OCI-LY7 (cell line): ENCODE measurements at regions not wholly inside any gene's neighbourhood (a gene's known extent, or its start where the extent isn't known, plus 50 kb on each side); places are given as distances from the start of the nearest gene placed in this dataset.
"Not testable (repeated sequence)": the region's sequence is repeated elsewhere in the genome, so short reads cannot be mapped to it uniquely, and the experiment has no call there.

Source experiments
- BruUV-seq: library from RNA; stranded (reverse); fragments of 400-500 nt; replicated peaks from 2 replicates; lab custom pipeline; 2021; lab: Mats Ljungman, UMichigan
- CTCF ChIA-PET: fragments of 300-600 bp; sonication (Branson Sonifier 250); formaldehyde crosslinking; loops from one replicate; lab custom pipeline; 2022; ENCODE audit warnings: antibody characterized with exemption; ENCODE audit not compliant: unreplicated experiment; lab: Charles Lee
- POLR2A ChIA-PET: fragments of 300-600 bp; sonication (Branson Sonifier 250); formaldehyde crosslinking; loops from one replicate; lab custom pipeline; 2022; ENCODE audit warnings: antibody characterized with exemption; lab: Charles Lee
- DNase-seq: peaks from one replicate; pipeline ENCODE4 v3.0.0-alpha.2; 2015; ENCODE audit warnings: low spot score
- H2AFZ ChIP-seq: fragments of 200-600 bp; sonication (generic), shearing (Covaris generic); 2 replicates; pipeline ENCODE4 v1.6.1; 2014; ENCODE audit warnings: mild to moderate bottlenecking, antibody characterized with exemption, low read length, moderate library complexity
- H3K27ac ChIP-seq: fragments of 200-600 bp; sonication (generic); 2 replicates; pipeline ENCODE4 v1.5.1; 2014; ENCODE audit warnings: mixed run types, low read depth, mild to moderate bottlenecking, moderate library complexity, low read length, inconsistent platforms; ENCODE audit not compliant: poor library complexity, severe bottlenecking
- H3K36me3 ChIP-seq: fragments of 200-600 bp; sonication (generic); 2 replicates; pipeline ENCODE4 v1.6.1; 2014; ENCODE audit warnings: mild to moderate bottlenecking, antibody characterized with exemption, low read length, moderate library complexity, mixed read lengths; ENCODE audit not compliant: insufficient read depth
- H3K4me1 ChIP-seq: fragments of 200-600 bp; sonication (generic); 2 replicates; pipeline ENCODE4 v1.5.1; 2014; ENCODE audit warnings: mild to moderate bottlenecking, low read length; ENCODE audit not compliant: insufficient read depth, poor library complexity, severe bottlenecking
- H3K4me2 ChIP-seq: fragments of 200-600 bp; sonication (generic); 2 replicates; pipeline ENCODE4 v1.6.1; 2014; ENCODE audit warnings: mild to moderate bottlenecking, low read length
- H3K4me3 ChIP-seq: fragments of 200-600 bp; sonication (generic); 2 replicates; pipeline ENCODE4 v1.5.1; 2014; ENCODE audit warnings: mild to moderate bottlenecking, low read depth, low read length; ENCODE audit not compliant: poor library complexity, severe bottlenecking
- H3K79me2 ChIP-seq: fragments of 200-600 bp; sonication (generic); 2 replicates; pipeline ENCODE4 v1.6.1; 2016; ENCODE audit warnings: low read depth, mild to moderate bottlenecking, low read length, moderate library complexity, mixed read lengths; ENCODE audit not compliant: insufficient read depth
- H3K9me2 ChIP-seq: fragments of 200-600 bp; sonication (generic); 2 replicates; pipeline ENCODE4 v1.6.1; 2016; ENCODE audit warnings: mild to moderate bottlenecking, low read length, mixed read lengths; ENCODE audit not compliant: insufficient read depth
- H3K9me3 ChIP-seq: fragments of 200-600 bp; sonication (generic); 2 replicates; pipeline ENCODE4 v1.6.1; 2014; ENCODE audit warnings: mild to moderate bottlenecking, mixed run types, low read length, mixed read lengths
- H4K20me1 ChIP-seq: fragments of 200-600 bp; sonication (generic); 2 replicates; pipeline ENCODE4 v1.6.1; 2014; ENCODE audit warnings: mild to moderate bottlenecking, antibody characterized with exemption, low read length, moderate library complexity, mixed read lengths; ENCODE audit not compliant: insufficient read depth
- EZH2phosphoT487 ChIP-seq: fragments of 200-600 bp; sonication (generic); IDR thresholded peaks from 2 replicates; pipeline ENCODE4 v1.6.1; 2018; ENCODE audit warnings: low read depth, borderline replicate concordance, mild to moderate bottlenecking, mixed run types, antibody characterized with exemption, low read length, moderate library complexity, mixed read lengths
- intact Hi-C: fragments of 100-400 bp; cut with micrococcal nuclease; formaldehyde crosslinking; loops from one replicate; pipeline ENCODE4 v1.10.0; 2022; ENCODE audit not compliant: unreplicated experiment
- TF ChIP-seq, protein P1 (sequence below): fragments of 200-600 bp; sonication (generic); conservative IDR thresholded peaks from 2 replicates; pipeline ENCODE4 v1.5.1; 2014; ENCODE audit warnings: mild to moderate bottlenecking, antibody characterized with exemption, low read length, moderate library complexity, mixed read lengths

DNA sequence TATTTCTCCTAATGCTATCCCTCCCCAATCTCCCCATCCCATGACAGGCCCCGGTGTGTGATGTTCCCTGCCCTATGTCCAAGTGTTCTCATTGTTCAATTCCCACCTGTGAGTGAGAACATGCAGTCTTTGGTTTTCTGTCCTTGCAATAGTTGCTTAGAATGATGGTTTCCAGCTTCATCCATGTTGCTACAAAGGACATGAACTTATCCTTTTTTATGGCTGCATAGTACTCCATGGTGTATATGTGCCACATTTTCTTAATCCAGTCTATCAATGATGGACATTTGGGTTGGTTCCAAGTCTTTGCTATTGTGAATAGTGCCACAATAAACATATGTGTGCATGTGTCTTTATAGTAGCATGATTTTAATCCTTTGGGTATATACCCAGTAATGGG, 51.3 kb upstream of the RIOK2 start:
- DNase-seq, H3K4me2 ChIP-seq, H3K27ac ChIP-seq, H3K4me1 ChIP-seq, H3K9me2 ChIP-seq, POLR2A ChIA-PET, H3K9me3 ChIP-seq, H3K79me2 ChIP-seq, BruUV-seq, H4K20me1 ChIP-seq, H3K36me3 ChIP-seq, H2AFZ ChIP-seq, H3K4me3 ChIP-seq, CTCF ChIA-PET: not testable (repeated sequence)
- intact Hi-C loops: loop anchor here (5.0 kb wide), 2 partner anchors 203 to 298 kb away; no protein-coding TSS in a partner anchor

DNA sequence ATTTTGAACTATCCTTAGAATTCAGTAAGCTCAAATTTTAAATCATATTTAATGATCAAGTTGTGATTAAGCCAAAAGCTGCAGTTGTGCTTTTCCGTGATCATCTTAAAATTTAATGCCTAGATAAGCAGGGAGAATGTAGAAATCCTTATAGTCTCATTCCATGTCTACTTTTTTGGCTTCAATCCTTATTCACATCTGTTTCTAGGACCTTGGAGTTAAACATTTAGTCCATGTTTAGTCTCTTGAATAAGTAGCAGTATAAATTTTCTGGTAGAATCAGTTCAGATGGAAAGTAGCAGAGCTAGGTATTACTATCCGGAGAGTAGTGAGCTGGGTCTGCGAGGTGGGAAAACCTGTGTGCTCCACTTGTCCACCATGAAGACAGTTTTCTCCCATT, 59.3 kb upstream of the RIOK2 start:
- Histone ChIP-seq H2AFZ (no peak overlapping the region), H3K4me2 (no peak overlapping the region), H3K36me3 (no peaks in the 10 kb centered on the region), H3K9me3 (no peaks in the 10 kb centered on the region), H3K79me2 (no peaks in the 10 kb centered on the region), H3K9me2 (no peaks in the 10 kb centered on the region), H3K4me1 (no peaks in the 10 kb centered on the region), H3K4me3 (no peak overlapping the region), H4K20me1 (no peaks in the 10 kb centered on the region), H3K27ac (no peak overlapping the region)
- CTCF ChIA-PET: no interaction called here
- no peak for DNase-seq
- TF ChIP-seq, protein P1, sequence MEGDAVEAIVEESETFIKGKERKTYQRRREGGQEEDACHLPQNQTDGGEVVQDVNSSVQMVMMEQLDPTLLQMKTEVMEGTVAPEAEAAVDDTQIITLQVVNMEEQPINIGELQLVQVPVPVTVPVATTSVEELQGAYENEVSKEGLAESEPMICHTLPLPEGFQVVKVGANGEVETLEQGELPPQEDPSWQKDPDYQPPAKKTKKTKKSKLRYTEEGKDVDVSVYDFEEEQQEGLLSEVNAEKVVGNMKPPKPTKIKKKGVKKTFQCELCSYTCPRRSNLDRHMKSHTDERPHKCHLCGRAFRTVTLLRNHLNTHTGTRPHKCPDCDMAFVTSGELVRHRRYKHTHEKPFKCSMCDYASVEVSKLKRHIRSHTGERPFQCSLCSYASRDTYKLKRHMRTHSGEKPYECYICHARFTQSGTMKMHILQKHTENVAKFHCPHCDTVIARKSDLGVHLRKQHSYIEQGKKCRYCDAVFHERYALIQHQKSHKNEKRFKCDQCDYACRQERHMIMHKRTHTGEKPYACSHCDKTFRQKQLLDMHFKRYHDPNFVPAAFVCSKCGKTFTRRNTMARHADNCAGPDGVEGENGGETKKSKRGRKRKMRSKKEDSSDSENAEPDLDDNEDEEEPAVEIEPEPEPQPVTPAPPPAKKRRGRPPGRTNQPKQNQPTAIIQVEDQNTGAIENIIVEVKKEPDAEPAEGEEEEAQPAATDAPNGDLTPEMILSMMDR: no peak
- TF ChIP-seq EZH2phosphoT487: no peak
- BruUV-seq: no TSS peak
- POLR2A ChIA-PET: no interaction called here
- intact Hi-C loops: no loop called here

DNA sequence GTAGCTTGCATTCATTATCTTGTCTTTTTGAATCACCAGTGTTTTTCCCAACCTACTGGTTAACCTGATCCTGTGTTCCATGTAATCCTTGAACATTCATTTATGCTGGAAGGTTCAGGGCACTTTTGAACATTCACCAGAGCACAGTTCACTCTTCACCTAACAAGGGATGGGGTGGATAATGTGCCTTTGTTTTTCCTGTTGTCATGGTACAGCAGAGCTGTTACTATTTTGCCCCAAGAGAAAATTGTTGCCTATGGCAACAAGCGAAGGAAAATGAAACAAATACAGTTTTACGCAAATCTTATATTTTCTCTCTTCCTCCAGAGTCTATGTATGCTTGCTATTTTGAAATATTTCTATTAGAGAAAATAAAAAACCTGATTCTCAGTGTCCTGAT, 60.3 kb upstream of the RIOK2 start:
- no peaks in the 10 kb centered on the region for H3K9me2 ChIP-seq
- H3K9me3 ChIP-seq: no peaks in the 10 kb centered on the region
- DNase-seq: no peak
- no peak overlapping the region for H3K27ac ChIP-seq
- no peaks in the 10 kb centered on the region for H3K36me3 ChIP-seq
- H3K79me2 ChIP-seq: no peaks in the 10 kb centered on the region
- no TSS peak for BruUV-seq
- H3K4me1 ChIP-seq: no peaks in the 10 kb centered on the region
- intact Hi-C loops: no loop called here
- no peak overlapping the region for H2AFZ ChIP-seq
- CTCF ChIA-PET: no interaction called here
- H3K4me3 ChIP-seq: no peak overlapping the region
- no peak for TF ChIP-seq EZH2phosphoT487
- TF ChIP-seq, protein P1: no peak
- no peak overlapping the region for H3K4me2 ChIP-seq
- POLR2A ChIA-PET: interaction anchor here (0.6 kb wide), 1 partner anchor 333 kb away, joined by 6 read pairs; no protein-coding TSS in a partner anchor
- H4K20me1 ChIP-seq: no peaks in the 10 kb centered on the region
